Stomach (tissue), 4 donors: ENCODE measurements at regions not wholly inside any gene's neighbourhood (a gene's known extent, or its start where the extent isn't known, plus 50 kb on each side); places are given as distances from the start of the nearest gene placed in this dataset.
"Not testable (repeated sequence)": the region's sequence is repeated elsewhere in the genome, so short reads cannot be mapped to it uniquely, and the experiment has no call there.

Source experiments
- CTCF ChIP-seq, 7 experiments: fragments of 450-650 bp in 4 of 7; fragments of 200-600 bp in 3 of 7; sonication (generic) in 3 of 7; IDR thresholded peaks; one replicate each; pipeline ENCODE4 v1.5.1; 2016 to 2019; ENCODE audit warnings: antibody characterized with exemption in 7 of 7, control low read depth in 2 of 7, mild to moderate bottlenecking in 1 of 7
- POLR2A ChIP-seq, 4 donors: fragments of 450-650 bp; IDR thresholded peaks; one replicate each; pipeline ENCODE4 v1.6.1; 2016; ENCODE audit warnings: antibody characterized with exemption in 4 of 4, control low read depth in 2 of 4, mild to moderate bottlenecking in 1 of 4, moderate library complexity in 1 of 4

DNA sequence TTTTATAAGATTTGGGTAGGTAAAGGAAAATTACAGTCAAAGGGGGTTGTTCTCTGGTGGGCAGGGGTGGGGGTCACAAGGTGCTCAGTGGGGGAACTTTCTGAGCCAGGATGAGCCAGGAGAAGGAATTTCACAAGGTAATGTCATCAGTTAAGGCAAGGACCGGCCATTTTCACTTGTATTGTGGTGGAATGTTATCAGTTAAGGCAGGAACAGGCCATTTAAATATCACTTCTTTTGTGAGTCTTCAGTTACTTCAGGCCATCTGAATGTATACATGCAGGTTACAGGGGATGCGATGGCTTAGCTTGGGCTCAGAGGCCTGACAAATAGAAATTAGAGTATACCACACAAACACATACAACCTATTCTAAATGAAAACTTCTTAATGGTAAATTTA, 434.9 kb upstream of the NDST3 start:
- not testable (repeated sequence) for TF ChIP-seq CTCF, POLR2A (IDR thresholded peaks at IDR 0.05)
